ENCODE measurements at regions not wholly inside any gene's neighbourhood (a gene's known extent, or its start where the extent isn't known, plus 50 kb on each side); places are given as distances from the start of the nearest gene placed in this dataset.

- DNase-seq: no peak
Observed at GRCh38 chr7:94324380-94325121, 70.1 kb upstream of the COL1A2 start.

DNA sequence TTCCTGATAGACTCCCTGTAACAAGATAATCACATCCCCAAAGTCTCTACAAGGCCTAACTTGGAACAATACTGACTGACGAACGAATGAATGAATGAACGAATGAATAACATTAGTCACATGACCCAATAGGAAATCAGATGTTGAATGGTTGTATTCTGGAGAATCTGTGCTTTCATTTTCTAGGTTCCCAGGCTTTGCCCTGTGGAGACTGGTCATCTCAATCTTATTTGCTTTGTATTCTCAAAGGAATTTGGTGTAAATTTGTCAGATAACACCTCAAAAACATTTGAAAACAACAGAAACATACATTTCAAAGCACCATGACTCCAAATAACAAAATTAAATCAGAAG lies 69.6 kb upstream of the COL1A2 start:
- no peak for DNase-seq

DNA sequence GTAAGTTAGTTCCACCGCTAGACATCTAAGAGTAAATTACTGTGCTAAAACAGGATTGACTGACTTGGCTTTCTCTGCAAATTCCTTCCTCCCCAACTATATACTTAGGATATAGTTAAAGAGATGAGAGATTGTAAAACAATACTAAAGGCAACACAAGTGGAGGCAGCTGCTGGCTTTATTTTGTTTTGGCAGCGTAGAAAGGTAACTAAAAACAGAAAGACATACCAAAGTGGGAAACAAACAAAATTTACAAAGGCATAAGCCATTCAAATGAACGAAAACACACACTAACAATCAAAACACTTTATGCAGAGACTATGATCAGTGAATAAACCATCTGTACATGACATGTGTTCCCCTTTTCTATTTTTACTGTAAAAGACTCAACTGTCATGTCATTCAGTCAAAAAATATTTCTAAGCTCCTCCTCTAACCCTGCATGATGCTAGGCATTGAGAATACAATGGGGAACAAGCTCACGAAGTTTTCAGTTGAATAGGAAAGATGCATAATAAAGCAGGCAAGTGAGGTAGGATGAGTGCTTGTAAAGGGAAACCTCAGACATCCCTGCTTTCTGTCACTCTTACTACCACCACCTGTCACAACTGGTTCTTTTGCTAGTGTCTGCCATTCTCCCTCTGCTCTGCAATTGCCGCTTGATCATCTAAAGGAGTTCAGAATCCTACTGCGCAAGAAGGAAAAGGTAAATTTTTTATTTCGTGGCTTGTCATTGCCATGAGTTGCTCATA lies 64.2 kb upstream of the COL1A2 start:
- peak; percentile 35 for DNase-seq

GRCh38 chr7:94332571-94332970 lies 62.1 kb upstream of the COL1A2 start:
- no peak for DNase-seq

DNA sequence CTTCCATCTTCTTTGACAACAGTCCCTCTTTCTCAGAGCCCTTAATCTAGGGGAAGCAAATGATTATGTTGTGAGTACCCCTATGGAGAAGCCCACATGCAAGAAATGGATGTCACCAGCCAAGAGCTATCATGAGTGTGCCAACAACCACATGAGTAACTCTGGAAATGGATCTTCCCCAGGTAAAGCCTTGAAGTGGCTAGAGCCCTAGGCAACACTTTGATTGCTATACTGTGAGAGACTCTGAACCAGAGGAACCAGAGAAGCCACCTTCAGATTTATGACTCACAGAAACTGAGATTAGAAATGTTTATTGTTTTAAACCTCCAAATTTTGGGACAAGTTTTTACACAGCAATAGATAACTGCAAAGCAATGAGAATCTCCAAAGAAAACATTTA lies 60.9 kb upstream of the COL1A2 start:
- no peak for DNase-seq

DNA sequence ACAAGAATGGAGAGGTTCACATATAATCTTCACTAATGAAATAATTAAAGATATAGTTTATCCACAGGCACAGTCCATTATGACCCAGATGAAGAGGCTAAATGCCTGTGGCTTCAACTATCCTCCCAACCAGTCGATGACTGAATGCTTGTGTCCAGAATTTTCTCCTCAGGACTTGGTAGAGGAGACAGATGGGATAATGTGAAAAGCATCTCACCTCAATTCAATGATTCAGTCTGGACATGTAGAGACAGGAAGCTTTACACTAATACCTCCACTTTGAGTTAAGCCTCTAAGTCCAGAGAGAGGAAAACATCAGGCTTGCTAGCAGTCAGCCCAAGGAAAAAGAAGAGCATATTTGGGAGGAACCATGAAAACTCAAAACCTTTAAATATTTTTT lies 59.1 kb upstream of the COL1A2 start:
- no peak for DNase-seq

GRCh38 chr7:94336009-94336408 lies 58.7 kb upstream of the COL1A2 start:
- DNase-seq: no peak

- no peak for DNase-seq
Observed at GRCh38 chr7:94338921-94339371, 55.7 kb upstream of the COL1A2 start.

DNA sequence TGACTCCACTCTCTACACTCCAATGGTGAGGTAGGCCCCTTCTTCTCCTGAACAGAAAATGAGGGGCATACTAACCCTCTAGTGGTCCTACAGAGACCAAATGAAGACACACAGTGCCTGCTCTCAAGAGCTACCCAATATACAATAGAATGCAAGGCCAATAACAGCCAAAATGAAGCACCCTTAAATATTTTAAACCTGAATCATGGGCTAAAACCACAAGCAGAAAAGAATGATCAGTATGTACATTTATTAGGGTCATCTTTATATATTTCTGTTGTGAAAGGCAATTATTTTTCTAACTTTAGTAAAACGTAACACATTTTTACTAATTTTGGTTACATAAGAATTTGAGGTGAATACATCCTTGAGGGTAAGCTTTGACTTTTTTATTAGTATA lies 49.9 kb upstream of the COL1A2 start:
- DNase-seq: no peak

Data from NCI-H1105 treated with DMSO at 0.1 percent for 48 hours (cell line).